ENCODE measurements at regions not wholly inside any gene's neighbourhood (a gene's known extent, or its start where the extent isn't known, plus 50 kb on each side); places are given as distances from the start of the nearest gene placed in this dataset.
"Not testable (repeated sequence)": the region's sequence is repeated elsewhere in the genome, so short reads cannot be mapped to it uniquely, and the experiment has no call there.

GRCh38 chr4:112952313-112952700 lies 97.1 kb upstream of the ANK2 start:
- no peak for DNase-seq

GRCh38 chr4:112953262-112953661 lies 96.2 kb upstream of the ANK2 start:
- DNase-seq, result no peak

GRCh38 chr4:112954286-112954685 lies 95.2 kb upstream of the ANK2 start:
- no peak for DNase-seq

GRCh38 chr4:112956484-112956896 lies 93.0 kb upstream of the ANK2 start:
- DNase-seq, result no peak

GRCh38 chr4:112957764-112958163 lies 91.7 kb upstream of the ANK2 start:
- DNase-seq, result not testable (repeated sequence)

- DNase-seq, result no peak
These were observed 82.6 kb upstream of the ANK2 start for GRCh38 chr4:112966701-112967488.

GRCh38 chr4:112968451-112969159 lies 80.8 kb upstream of the ANK2 start:
- DNase-seq, result no peak

- DNase-seq, result no peak
These were observed 78.5 kb upstream of the ANK2 start for GRCh38 chr4:112970903-112971302.

GRCh38 chr4:112973750-112974251 lies 75.7 kb upstream of the ANK2 start:
- DNase-seq, result no peak

GRCh38 chr4:112975567-112976355 lies 73.7 kb upstream of the ANK2 start:
- DNase-seq, result no peak

- no peak for DNase-seq
These were observed 70.6 kb upstream of the ANK2 start for GRCh38 chr4:112978691-112979472.

- no peak for DNase-seq
These were observed 69.5 kb upstream of the ANK2 start for GRCh38 chr4:112979881-112980421.

- DNase-seq, result no peak
These were observed 66.8 kb upstream of the ANK2 start for GRCh38 chr4:112982680-112983079.

GRCh38 chr4:112994732-112995464 lies 54.6 kb upstream of the ANK2 start:
- DNase-seq, result no peak

Measured in activated T-cell treated with anti-CD3 and anti-CD28 coated beads for 4 hours (primary cell).